Embryonic facial prominence (tissue), 1 donor: ENCODE measurements at regions not wholly inside any gene's neighbourhood (a gene's known extent, or its start where the extent isn't known, plus 50 kb on each side); places are given as distances from the start of the nearest gene placed in this dataset.
"Not testable (repeated sequence)": the region's sequence is repeated elsewhere in the genome, so short reads cannot be mapped to it uniquely, and the experiment has no call there.

Source experiments
- DNase-seq: peaks from one replicate; pipeline ENCODE4 v3.0.0-alpha.2; 2016; ENCODE audit errors: extremely low spot score

- DNase-seq, result no peak
These were observed 837.0 kb downstream of the PDCD6IP start for GRCh38 chr3:34635352-34635850.

- DNase-seq, result no peak
These were observed 848.6 kb downstream of the PDCD6IP start for GRCh38 chr3:34646911-34647460.

- no peak for DNase-seq
These were observed 851.7 kb downstream of the PDCD6IP start for GRCh38 chr3:34650131-34650530.

- DNase-seq, result no peak
These were observed 870.5 kb downstream of the PDCD6IP start for GRCh38 chr3:34668915-34669314.

- DNase-seq, result no peak
These were observed 871.1 kb downstream of the PDCD6IP start for GRCh38 chr3:34669490-34669889.

- no peak for DNase-seq
These were observed 877.1 kb downstream of the PDCD6IP start for GRCh38 chr3:34675383-34676120.

GRCh38 chr3:34676436-34676835 lies 878.0 kb downstream of the PDCD6IP start:
- no peak for DNase-seq

- DNase-seq, result no peak
These were observed 880.1 kb downstream of the PDCD6IP start for GRCh38 chr3:34678575-34678974.

- not testable (repeated sequence) for DNase-seq
These were observed 880.6 kb downstream of the PDCD6IP start for GRCh38 chr3:34679055-34679454.

- DNase-seq, result no peak
These were observed 885.4 kb downstream of the PDCD6IP start for GRCh38 chr3:34683851-34684250.

GRCh38 chr3:34686541-34686940 lies 888.1 kb downstream of the PDCD6IP start:
- no peak for DNase-seq

GRCh38 chr3:34687671-34688070 lies 889.2 kb downstream of the PDCD6IP start:
- DNase-seq, result no peak

- DNase-seq, result no peak
These were observed 898.4 kb downstream of the PDCD6IP start for GRCh38 chr3:34696831-34697230.

- no peak for DNase-seq
These were observed 904.6 kb downstream of the PDCD6IP start for GRCh38 chr3:34703053-34703452.

- no peak for DNase-seq
These were observed 914.3 kb upstream of the ARPP21 start for GRCh38 chr3:34724916-34725499.

- no peak for DNase-seq
These were observed 913.6 kb upstream of the ARPP21 start for GRCh38 chr3:34725774-34726173.

- DNase-seq, result no peak
These were observed 911.6 kb upstream of the ARPP21 start for GRCh38 chr3:34727700-34728099.

- DNase-seq, result no peak
These were observed 897.2 kb upstream of the ARPP21 start for GRCh38 chr3:34742151-34742550.

GRCh38 chr3:34758630-34759261 lies 880.6 kb upstream of the ARPP21 start:
- DNase-seq, result no peak

GRCh38 chr3:34777386-34777785 lies 861.9 kb upstream of the ARPP21 start:
- no peak for DNase-seq

GRCh38 chr3:34779092-34779491 lies 860.2 kb upstream of the ARPP21 start:
- no peak for DNase-seq

GRCh38 chr3:34780294-34780693 lies 859.0 kb upstream of the ARPP21 start:
- DNase-seq, result no peak

- no peak for DNase-seq
These were observed 858.4 kb upstream of the ARPP21 start for GRCh38 chr3:34780973-34781372.
